SIG-M5 treated with dmso at 0.1 percent for 504 hours (cell line): ENCODE measurements at regions not wholly inside any gene's neighbourhood (a gene's known extent, or its start where the extent isn't known, plus 50 kb on each side); places are given as distances from the start of the nearest gene placed in this dataset.
"Not testable (repeated sequence)": the region's sequence is repeated elsewhere in the genome, so short reads cannot be mapped to it uniquely, and the experiment has no call there.

ENCODE experiments used
- DNase-seq: peaks from one replicate; lab custom pipeline; 2025; ENCODE audit not compliant: unreplicated experiment; lab: John Stamatoyannopoulos, UW

DNA sequence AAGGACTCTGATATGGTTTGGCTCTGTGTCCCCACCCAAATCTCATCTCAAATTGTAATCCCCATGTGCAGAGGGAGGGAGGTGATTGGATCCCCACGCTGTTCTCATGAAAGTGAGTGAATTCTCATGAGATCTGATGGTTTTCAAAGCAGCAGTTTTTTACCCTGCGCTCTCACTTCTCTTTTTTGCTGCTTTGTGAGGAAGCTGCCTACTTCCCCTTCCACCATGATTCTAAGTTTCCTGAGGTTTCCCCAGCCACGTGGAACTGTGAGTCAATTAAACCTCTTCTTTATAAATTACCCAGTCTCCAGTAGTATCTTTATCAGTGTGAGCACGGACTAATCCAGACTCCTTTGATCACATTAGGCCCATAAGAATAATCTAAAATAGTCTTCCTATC, 719.7 kb upstream of the CDH8 start:
- no peak for DNase-seq

DNA sequence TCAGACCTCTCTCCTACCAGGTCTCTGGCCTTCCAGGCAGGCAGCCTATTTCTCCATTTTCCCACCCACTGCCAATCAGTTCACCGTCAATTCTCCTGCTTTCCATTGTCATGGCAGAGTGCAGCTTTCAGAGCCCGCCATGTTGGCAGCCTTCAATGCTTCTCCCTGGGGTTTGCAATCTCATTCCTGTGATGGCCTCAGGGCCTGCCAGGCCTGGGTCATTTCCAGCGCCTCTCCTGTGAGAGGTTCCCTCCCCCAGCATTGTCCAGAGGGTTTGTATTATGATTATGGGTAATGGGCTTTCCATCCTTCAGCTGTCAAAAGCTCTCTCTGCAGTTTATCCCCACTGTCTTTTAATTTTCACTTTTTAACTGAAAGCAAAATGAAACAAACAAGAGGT, 716.6 kb upstream of the CDH8 start:
- DNase-seq, result no peak

DNA sequence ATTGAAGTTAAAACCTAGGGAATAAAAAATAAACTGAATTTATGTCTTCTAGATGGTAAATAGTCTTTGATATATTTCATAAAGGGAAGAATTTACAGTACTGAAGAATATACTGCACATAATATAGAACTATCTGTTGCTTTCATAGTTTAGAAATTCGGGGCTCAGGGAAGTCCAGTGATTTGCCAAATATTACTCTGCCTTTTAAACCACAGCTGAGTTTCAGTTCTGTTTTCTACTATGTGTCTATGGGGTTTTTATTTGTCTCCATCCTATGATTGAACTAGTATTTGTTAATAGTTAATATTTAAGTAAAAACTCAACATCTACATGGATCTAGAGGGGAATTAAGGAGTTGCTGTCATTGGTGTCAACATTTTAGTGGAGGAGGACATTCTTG, 715.0 kb upstream of the CDH8 start:
- DNase-seq, result no peak

DNA sequence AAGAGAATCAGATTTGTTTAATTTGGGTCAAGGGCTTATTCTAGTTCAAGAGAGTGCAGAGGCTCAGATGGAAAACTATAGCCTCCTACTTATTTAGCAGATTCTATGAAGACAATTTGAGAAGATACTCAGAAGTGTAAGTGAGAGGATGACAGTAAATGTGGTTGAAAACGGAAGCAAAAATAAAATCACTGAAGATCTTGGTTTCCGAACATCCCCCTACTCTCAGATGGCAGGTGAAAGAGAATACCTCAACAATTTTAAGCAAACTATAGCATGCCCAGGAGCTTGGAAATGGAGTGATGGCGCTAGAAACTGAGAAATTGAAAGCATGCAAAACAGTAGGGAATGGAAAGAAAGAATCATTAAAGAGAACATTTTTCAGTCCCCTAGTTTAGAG, 705.5 kb upstream of the CDH8 start:
- DNase-seq, result no peak

DNA sequence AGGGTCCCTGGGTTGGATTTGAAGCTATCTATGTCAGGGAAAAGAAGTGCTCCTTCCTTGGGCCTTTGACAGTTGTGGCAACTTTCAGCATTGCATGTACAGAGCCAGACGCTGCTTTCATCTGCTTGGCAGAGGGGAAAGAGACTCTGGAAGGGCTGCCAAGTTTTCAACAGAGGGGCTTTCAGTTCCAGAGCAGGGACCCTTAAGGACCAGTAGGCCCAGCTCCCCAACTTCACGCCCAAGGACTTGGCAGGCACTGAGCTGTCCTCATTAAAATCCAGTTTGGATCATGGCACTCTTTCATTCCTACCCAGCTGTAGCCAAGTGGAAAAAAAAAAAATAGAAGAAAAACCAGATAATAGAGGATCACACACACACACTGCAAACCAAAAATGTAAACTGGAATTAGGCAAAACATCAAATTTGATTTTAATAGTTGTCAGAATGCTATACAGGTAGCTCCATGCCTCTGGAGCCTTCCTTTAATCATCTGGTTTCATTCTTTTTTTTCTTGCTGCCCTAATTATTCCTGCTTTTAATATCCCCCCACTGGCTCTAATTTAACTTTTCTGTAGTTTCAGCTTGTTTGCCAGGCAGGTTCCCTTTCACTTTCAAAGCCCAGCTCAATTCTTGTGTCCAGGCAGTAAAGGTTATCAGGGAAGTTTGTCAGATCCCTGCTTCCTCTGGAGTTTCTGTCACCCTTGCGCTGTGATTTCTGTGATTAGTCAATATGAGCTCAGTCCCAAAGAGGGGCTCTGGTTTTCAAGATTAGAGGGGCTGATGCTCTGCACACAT, 702.6 kb upstream of the CDH8 start:
- DNase-seq, result no peak

DNA sequence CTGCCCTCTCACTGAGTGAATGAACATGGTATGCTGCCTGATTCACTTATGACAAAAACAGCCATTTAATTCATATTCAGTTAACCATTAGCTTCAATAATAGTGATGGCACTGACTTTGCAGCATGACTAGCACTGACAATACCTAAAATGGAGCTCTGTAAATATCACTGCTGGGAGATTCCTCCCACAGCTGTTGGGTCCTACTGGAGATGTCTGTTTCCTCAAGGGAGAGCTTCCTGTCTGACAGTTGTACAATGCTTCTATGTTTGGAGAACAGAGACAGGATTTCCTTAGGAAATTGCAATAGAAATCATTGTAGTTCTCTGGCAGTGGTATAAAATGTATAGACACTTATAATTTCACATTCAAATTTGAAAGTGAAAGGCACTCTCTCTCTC, 695.9 kb upstream of the CDH8 start:
- no peak for DNase-seq

DNA sequence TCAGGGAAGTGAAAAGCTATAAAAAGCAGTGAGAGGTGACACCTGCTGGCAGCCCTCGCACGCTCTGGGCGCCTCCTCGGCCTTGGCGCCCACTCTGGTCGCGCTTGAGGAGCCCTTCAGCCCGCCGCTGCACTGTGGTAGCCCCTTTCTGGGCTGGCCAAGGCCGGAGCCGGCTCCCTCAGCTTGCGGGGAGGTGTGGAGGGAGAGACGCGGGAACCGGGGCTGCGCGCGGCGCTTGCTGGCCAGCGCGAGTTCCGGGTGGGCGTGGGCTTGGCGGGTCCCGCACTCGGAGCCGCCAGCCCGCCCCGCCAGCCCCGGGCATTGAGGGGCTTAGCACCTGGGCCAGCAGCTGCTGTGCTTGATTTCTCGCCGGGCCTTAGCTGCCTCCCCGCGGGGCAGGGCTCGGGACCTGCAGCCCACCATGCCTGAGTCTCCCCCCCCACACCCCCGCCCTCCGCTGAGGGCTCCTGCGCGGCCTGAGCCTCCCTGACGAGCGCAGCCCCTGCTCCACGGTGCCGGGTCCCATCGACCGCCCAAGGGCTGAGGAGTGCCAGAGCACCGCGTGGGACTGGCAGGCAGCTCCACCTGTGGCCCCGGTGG, 688.5 kb upstream of the CDH8 start:
- DNase-seq, result not testable (repeated sequence)

DNA sequence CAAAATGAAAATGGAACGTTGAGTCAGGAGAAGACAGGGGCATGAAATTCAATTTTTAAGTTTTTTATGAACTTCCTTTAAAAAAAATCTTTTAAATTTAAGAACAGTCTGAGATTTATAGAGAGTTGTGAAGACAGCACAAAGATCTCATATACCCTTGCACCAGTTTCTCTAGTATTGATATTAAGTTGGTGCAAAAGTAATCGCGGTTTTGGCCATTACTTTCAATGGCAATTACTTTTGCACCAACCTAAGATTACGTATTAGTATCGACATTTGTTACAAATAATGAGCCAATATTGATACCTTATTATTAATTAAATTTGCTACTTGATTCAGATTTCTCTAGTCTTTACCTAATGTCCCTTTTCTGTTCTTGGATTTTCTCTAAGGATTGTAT, 684.4 kb upstream of the CDH8 start:
- no peak for DNase-seq

DNA sequence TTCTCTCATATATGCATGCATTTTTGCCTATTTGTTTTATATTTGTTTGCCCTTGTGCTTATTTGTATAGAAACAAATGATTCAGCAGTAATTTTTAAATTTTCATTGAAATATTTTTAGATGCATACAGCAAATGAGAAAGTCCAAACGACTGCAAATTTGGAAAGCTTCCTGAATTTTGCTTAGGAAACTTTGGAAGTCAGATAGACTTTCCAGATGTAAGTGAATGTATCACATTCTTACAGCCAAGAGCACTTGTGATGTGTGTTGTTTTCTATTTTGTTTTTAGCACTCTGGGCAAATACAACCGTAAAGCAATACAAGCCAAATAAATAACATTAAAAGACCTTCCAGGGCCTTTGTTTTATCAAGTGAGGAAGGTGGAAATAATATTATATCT, 680.8 kb upstream of the CDH8 start:
- DNase-seq, result no peak

DNA sequence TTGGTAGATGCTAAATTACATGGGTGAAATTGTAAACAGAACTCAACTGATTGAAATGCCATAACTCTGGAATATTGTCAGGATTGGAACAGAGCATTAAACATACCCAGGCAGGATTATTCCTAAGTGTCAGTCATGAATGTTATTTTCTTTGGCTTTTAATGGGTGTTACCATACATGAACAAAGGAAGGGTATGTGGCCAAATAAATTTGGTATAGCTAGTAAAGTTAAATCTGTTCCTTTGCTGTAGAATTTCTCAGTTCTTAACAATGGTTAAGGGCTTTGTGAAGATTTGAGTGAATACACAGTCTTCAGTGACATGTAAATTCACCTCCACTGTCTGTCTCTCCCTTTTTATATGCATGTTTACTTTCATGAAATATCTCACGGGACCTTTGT, 679.5 kb upstream of the CDH8 start:
- DNase-seq, result no peak

DNA sequence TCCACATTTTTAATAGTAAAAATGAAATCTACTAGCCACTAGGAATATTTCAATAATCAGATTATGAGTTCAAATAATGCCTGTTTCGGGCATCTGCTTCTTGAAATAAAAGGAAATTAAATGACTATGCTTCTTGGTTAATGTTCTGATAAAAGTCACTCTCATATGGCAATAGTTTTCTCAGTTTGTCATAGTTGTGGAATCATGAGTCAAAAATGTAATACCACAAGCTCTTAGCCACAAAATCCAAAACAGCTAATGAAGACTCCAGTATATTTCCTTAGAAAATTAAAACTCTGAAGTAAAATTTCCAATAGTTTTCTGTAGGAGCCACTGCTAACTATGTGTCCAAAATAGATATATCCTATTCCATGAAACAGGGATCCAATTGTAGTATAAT, 676.3 kb upstream of the CDH8 start:
- no peak for DNase-seq

DNA sequence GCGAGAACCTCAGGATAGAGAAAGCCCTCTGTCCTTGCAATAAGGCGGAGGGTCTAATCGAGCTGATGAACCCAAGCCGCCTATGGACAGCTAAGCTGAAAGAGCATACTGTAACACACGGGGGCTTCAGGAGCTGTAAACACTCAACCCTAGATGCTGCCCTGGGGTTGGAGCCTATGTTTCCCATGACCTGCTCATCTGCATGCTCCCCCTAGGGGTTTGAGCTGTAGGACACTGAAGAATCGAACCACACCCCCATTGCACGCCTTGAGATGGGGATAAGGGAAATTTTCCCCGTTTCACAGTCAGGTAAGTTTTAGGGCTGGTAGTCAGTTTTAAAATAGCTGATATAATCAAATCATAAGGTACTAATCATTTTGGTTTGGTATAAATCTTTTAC, 675.6 kb upstream of the CDH8 start:
- DNase-seq, result no peak

DNA sequence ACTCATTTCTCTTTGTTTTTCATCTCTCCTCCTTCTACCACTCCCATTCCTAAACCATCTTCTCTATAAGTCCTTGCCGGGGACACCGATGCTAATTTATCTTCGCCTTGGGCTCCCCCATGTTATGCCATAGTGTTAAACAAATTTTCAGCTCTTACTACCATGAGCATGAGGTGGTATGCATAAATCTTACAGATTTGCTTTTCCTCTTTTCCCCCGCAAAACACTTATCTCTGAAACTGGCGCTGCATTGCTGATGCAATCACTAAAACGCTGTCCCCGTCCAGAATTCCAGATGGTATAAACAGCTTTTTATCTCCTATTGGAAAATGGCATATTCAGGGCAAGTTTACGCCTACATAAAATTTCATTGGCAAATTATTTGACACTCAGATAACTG, 673.6 kb upstream of the CDH8 start:
- DNase-seq, result no peak

DNA sequence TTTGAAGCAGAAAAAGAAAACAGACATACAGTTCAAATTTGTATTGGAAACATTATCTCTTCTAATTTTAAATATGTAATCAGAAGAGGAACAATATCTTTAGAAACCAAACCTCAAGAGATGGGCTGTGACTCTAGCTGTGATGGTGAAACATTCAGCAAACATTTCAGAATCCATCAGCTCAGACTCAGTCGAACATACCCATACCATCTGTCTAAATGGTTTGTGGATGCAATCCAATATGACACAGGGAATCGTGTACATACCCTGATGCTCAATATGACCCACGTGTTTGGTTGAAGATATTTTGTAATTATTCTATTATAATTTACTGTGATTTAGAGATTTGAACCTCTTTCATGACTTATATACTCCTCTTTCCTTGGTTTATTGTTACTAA, 665.2 kb upstream of the CDH8 start:
- no peak for DNase-seq

DNA sequence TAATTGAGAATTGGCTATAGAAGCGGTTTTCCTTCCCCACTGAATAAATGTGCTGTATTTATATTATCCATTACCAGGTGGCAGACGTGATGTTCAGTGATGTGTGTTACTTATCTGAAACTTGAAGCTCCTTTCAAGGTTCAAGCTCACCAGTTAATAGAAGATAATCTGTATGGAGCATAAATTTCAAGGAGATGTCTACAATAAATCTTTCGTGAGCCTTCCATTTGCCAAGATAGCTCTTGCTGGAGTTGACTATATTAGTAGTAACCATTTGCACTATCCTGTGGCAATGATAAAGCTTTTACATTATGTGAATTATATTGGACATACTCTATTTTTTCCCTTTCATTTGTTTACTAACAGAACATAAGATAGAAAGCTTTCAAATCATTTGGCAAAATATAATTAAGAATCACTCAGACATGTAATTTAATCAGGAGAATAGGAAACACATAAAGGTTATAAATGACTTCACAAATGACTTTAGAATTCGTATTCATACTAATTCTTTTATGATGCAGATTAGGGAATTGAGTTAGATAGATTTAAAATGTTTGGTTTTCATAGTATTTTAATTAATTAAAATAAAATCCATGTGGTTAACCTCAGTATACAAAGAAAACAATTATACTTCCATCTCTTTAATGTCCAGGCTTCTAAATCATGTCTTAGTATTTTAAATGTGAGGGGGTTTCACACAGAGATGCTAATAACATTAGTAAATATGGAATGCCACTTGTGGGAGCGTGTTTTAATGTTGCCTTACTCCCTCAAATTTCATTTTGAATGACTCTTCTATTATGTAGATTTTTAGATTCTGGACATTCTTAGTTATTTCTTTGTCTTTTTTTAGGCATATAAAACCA, 664.4 kb upstream of the CDH8 start:
- no peak for DNase-seq

DNA sequence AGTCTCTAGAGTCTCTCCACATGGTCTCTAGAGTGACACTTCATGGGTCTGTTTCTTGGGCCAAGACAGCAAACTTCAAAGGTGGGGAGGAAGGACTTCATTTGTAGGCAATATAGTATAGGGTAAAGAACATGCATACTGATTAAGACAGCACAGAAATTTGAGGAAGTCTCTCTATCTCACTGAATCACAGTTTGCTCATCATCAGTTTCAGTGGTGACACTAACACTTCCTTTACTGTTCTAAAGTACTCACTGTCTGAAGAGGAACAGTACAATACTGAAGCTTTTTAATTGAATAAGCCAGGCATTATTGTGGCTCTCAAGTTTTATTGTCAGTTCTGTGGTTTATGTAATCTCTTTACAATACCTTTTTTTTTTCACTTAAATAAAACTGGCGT, 656.4 kb upstream of the CDH8 start:
- DNase-seq, result no peak

DNA sequence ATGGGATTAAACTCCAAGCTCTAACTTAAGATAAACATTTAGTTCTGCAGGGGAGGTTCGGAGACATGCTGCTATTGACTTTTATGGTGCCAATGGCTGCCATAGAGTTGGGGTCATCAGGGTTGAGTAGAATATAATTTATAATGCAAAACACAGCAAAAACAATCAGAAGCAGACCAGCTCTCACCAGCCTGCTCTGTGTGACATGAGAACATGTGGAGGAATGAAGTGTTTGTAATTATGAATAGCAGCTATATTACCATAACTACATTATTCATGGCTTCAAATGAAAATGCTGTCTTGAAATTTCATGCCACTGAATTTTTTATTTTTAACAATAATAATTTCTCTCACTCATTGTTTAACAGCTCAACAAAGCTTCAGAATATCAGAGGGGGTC, 645.6 kb upstream of the CDH8 start:
- DNase-seq, result no peak

DNA sequence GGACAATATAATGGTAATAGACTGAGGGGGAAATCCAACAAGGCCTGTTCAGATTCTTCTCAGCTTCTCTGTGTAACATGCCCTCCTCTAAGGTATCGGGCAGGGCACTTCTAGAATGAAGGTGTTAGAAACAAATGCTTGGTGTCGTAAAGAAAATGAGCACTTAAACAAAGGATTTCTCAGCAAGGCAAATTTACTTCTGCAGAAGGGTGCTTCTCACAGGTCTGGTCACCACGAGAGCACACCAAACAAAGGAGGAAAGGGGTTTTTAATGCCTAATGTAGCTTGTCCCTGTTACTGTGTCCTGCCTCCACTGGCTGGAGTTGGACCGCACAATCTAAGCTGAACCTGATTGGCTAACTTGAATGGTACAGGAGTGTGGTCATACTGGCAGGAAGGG, 642.6 kb upstream of the CDH8 start:
- no peak for DNase-seq

DNA sequence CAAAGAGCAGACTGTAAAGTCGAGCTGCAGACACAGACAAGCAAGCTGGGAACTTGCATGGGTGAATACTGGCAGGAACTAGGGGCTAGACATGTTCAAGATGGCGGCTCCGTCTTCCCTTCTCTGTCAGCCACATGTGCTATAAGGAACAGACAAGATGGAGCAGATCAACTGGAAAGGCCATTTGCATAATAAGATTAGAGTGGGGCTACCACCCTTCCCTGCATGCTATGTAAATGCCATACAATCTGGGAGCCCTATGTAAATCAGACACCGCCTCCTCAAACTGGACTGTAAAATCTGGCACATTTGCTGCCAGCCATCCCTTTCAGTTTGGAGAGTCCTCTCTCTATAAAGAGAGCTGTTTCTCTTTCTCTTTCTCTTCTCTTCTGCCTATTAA, 640.1 kb upstream of the CDH8 start:
- no peak for DNase-seq

DNA sequence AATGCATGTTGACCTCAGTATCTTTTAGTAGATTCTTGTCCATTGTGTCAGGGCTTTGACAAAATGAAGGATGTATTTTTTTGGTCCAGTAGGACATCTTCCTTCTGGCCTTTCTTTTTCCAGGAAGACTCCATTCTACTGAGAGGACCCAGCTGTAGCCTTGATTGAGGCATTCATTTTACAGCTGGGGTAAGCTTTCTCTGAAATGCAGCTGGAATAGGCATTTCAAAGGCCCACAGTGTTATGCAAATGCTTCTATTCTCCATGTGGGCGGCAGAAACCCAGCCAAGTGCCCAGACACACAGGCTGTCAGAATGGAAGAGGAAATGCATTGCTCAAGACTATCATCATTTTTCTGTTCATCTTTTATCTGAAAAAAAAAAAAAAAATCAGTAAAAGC, 629.0 kb upstream of the CDH8 start:
- no peak for DNase-seq

DNA sequence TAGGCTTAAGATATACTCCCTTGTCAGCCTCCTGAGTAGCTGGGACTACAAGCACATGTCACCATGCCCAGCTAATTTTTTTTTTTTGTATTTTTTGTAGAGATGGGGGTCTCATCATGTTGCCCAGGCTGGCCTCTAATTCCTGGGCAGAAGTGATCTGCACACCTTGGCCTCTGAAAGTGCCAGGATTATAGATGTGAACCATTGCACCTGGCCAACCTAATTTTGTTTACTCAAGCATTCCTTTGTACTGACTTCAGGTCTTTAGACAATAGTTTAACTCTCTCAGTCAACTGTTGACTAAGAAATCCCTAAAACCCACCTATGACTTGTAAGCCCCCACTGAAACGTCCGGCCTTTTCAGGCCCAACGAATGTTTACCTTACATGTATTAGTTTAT, 628.3 kb upstream of the CDH8 start:
- DNase-seq, result no peak

DNA sequence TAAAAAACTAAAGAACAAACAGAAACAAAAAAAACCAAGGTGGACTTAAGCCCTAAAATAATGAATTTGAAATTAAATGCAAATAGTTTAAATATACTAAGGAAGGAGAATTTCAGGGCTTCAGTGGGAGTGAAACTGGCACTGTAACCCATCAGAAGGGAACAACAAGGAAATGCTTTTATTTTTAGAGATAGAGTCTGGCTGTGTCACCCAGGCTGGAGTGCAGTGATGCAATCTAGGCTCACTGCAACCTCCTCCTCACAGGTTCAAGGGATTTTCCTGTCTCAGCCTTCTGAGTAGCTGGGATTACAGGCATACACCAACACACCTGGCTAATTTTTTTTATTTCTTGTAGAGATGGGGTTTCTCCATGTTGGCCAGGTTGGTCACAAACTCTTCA, 625.2 kb upstream of the CDH8 start:
- DNase-seq, result no peak
